SU-DHL-6 (cell line): ENCODE measurements at regions not wholly inside any gene's neighbourhood (a gene's known extent, or its start where the extent isn't known, plus 50 kb on each side); places are given as distances from the start of the nearest gene placed in this dataset.
"Not testable (repeated sequence)": the region's sequence is repeated elsewhere in the genome, so short reads cannot be mapped to it uniquely, and the experiment has no call there.

Source experiments
- H2AFZ ChIP-seq: fragments of 200-600 bp; sonication (generic); 2 replicates; pipeline ENCODE4 v1.6.1; 2014; ENCODE audit warnings: low read depth, mild to moderate bottlenecking, moderate library complexity, mixed read lengths, antibody characterized with exemption, low read length; ENCODE audit not compliant: severe bottlenecking
- H3F3A ChIP-seq: fragments of 200-600 bp; shearing (Covaris generic); 2 replicates; pipeline ENCODE4 v1.6.0; 2016; ENCODE audit warnings: antibody characterized with exemption, mild to moderate bottlenecking; ENCODE audit not compliant: insufficient read depth
- H3K27ac ChIP-seq: fragments of 200-600 bp; sonication (generic); 2 replicates; pipeline ENCODE4 v1.5.1; 2016; ENCODE audit warnings: low read depth, mild to moderate bottlenecking, low read length, moderate library complexity, mixed read lengths
- H3K27me3 ChIP-seq: fragments of 200-600 bp; sonication (generic), shearing (Covaris generic); 2 replicates; pipeline ENCODE4 v1.6.0; 2014; ENCODE audit warnings: mild to moderate bottlenecking, low read length
- H3K36me3 ChIP-seq: fragments of 200-600 bp; sonication (generic); 2 replicates; pipeline ENCODE4 v1.6.1; 2014; ENCODE audit warnings: mild to moderate bottlenecking, low read length, mixed read lengths
- H3K4me2 ChIP-seq: fragments of 300-600, 200-600 bp; shearing (Covaris generic), sonication (generic); 2 replicates; pipeline ENCODE4 v1.6.0; 2014; ENCODE audit warnings: low read length, low read depth, mild to moderate bottlenecking; ENCODE audit not compliant: poor library complexity, severe bottlenecking
- H3K4me3 ChIP-seq: fragments of 200-600 bp; sonication (generic); 2 replicates; pipeline ENCODE4 v1.5.1; 2014; ENCODE audit warnings: antibody characterized with exemption, low read length, mild to moderate bottlenecking, mixed read lengths; ENCODE audit not compliant: insufficient read depth, poor library complexity, severe bottlenecking
- H3K79me2 ChIP-seq: fragments of 200-600 bp; sonication (generic); 2 replicates; pipeline ENCODE4 v1.6.1; 2014; ENCODE audit warnings: mild to moderate bottlenecking, low read length, moderate library complexity; ENCODE audit not compliant: insufficient read depth
- H3K9ac ChIP-seq: fragments of 200-600 bp; sonication (generic); 2 replicates; pipeline ENCODE4 v1.7.0; 2014; ENCODE audit warnings: mild to moderate bottlenecking, low read length
- H3K9me2 ChIP-seq: fragments of 200-600 bp; sonication (generic); replicated peaks from 2 replicates; pipeline ENCODE4 v1.6.1; 2014; ENCODE audit warnings: low read length; ENCODE audit not compliant: insufficient read depth
- H3K9me3 ChIP-seq: fragments of 200-600 bp; sonication (generic); 2 replicates; pipeline ENCODE4 v1.6.1; 2014; ENCODE audit warnings: low read length, mixed read lengths; ENCODE audit not compliant: insufficient read depth
- H4K20me1 ChIP-seq: fragments of 200-600 bp; sonication (generic); 2 replicates; pipeline ENCODE4 v1.6.1; 2014; ENCODE audit warnings: low read depth, mild to moderate bottlenecking, antibody characterized with exemption, low read length, moderate library complexity, mixed read lengths
- EZH2phosphoT487 ChIP-seq: fragments of 200-600 bp; sonication (generic), shearing (Covaris generic); conservative IDR thresholded peaks from 2 replicates; pipeline ENCODE4 v1.6.1; 2018; ENCODE audit warnings: mild to moderate bottlenecking, antibody characterized with exemption, low read length, moderate library complexity, mixed read lengths
- TF ChIP-seq, protein P1 (sequence below): fragments of 200-600 bp; sonication (generic); IDR thresholded peaks from one replicate; pipeline ENCODE4 v1.5.1; 2017; ENCODE audit warnings: antibody characterized with exemption, mild to moderate bottlenecking, low read length, moderate library complexity; ENCODE audit not compliant: insufficient read depth, poor library complexity, severe bottlenecking

DNA sequence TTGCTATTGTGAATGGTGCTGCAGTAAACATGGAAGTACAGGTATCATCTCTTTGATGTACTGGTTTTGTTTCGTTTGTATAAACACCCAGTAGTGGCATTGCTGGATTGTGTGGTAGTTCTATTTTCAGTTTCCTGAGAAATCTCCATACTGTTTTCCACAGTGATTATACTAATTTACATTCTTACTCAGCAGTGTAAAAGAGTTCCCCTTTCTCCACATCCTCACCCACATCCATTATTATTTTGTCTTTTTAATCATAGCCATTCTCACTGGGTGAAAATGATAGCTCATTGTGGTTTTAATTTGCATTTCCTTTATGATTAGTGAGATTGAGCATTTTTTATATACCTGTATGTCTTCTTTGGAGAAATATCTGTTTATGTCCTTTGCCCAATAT lies 62.3 kb upstream of the PARP4 start:
- no peaks in the 10 kb centered on the region for H3K9me2 ChIP-seq
- H3K9me3 ChIP-seq, result no peaks in the 10 kb centered on the region
- no peak overlapping the region for H3K4me3 ChIP-seq
- no peak overlapping the region for H2AFZ ChIP-seq
- H3K4me2 ChIP-seq, result no peak overlapping the region
- H3F3A ChIP-seq, result no peaks in the 10 kb centered on the region
- no peak overlapping the region for H3K27ac ChIP-seq
- TF ChIP-seq, protein P1, sequence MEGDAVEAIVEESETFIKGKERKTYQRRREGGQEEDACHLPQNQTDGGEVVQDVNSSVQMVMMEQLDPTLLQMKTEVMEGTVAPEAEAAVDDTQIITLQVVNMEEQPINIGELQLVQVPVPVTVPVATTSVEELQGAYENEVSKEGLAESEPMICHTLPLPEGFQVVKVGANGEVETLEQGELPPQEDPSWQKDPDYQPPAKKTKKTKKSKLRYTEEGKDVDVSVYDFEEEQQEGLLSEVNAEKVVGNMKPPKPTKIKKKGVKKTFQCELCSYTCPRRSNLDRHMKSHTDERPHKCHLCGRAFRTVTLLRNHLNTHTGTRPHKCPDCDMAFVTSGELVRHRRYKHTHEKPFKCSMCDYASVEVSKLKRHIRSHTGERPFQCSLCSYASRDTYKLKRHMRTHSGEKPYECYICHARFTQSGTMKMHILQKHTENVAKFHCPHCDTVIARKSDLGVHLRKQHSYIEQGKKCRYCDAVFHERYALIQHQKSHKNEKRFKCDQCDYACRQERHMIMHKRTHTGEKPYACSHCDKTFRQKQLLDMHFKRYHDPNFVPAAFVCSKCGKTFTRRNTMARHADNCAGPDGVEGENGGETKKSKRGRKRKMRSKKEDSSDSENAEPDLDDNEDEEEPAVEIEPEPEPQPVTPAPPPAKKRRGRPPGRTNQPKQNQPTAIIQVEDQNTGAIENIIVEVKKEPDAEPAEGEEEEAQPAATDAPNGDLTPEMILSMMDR, result no peak
- TF ChIP-seq EZH2phosphoT487, result no peak
- H3K9ac ChIP-seq, result no peak overlapping the region
- H3K79me2 ChIP-seq, result no peaks in the 10 kb centered on the region
- H4K20me1 ChIP-seq, result no peaks in the 10 kb centered on the region
- no peaks in the 10 kb centered on the region for H3K36me3 ChIP-seq
- no peaks in the 10 kb centered on the region for H3K27me3 ChIP-seq

DNA sequence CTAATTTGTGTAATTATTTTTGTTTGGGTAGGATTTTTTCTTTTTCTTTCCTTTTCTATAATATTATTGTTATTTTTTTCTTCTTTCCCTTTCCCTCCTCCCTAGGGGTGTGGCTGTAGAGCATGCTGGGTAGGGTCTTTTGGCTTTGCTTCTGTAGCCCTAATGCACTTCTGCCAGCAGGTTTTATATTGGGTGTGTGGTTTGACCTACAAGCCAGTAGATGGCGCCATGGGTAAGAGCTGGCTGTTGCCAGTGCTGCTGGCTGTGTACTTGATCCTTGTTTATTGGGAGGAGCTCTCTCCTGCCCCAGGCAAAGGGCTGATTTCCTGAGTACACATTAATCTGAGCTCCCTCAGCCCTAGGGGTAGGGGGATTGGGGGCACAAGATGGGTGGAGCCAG lies 67.7 kb upstream of the PARP4 start:
- not testable (repeated sequence) for H3K9ac ChIP-seq, H3K9me2 ChIP-seq, H4K20me1 ChIP-seq, H3K27me3 ChIP-seq, H3K27ac ChIP-seq, H3K36me3 ChIP-seq, H3K79me2 ChIP-seq, H3F3A ChIP-seq, H3K4me3 ChIP-seq, H3K4me2 ChIP-seq, H2AFZ ChIP-seq, H3K9me3 ChIP-seq

DNA sequence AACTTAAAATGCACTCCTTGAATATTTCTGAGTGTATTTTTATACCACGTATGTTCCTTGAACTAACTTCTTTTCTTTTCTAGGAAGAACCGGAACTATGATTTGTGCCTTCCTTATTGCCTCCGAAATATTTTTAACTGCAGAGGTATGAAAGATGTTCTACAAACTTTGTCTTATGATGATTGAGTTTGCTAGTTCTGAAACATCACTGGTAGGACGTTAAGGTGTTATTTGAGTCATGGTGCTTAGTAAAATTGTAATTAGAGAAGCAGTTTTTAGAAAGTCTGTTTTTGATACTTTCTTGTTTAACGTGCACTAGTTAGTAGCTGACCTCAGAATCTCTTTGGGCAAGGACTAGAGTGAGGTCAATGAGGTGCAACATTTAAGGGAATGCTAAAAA lies 69.0 kb upstream of the PARP4 start:
- H2AFZ ChIP-seq, H3K27ac ChIP-seq, H3K27me3 ChIP-seq, H3K4me2 ChIP-seq, H3K9me2 ChIP-seq, H3F3A ChIP-seq, H3K9ac ChIP-seq, H3K4me3 ChIP-seq, H3K79me2 ChIP-seq, H3K36me3 ChIP-seq, H3K9me3 ChIP-seq, H4K20me1 ChIP-seq: not testable (repeated sequence)

DNA sequence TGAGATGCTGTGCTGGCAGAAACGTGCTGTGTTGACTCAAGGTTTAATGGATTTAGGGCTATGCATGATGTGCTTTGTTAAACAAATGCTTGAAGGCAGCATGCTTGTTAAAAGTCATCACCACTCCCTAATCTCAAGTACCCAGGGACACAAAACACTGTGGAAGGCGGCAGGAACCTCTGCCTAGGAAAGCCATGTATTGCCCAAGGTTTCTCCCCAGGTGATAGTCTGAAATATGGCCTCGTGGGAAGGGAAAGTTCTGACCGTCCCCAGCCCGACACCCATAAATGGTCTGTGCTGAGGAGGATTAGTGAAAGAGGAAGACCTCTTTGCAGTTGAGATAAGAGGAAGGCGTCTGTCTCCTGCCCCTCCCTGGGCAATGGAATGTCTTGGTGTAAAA lies 79.1 kb upstream of the PARP4 start:
- H3K79me2 ChIP-seq, H3K27me3 ChIP-seq, H4K20me1 ChIP-seq, H3F3A ChIP-seq, H2AFZ ChIP-seq, H3K9ac ChIP-seq, H3K9me3 ChIP-seq, H3K27ac ChIP-seq, H3K9me2 ChIP-seq, H3K36me3 ChIP-seq, H3K4me3 ChIP-seq, H3K4me2 ChIP-seq: not testable (repeated sequence)

DNA sequence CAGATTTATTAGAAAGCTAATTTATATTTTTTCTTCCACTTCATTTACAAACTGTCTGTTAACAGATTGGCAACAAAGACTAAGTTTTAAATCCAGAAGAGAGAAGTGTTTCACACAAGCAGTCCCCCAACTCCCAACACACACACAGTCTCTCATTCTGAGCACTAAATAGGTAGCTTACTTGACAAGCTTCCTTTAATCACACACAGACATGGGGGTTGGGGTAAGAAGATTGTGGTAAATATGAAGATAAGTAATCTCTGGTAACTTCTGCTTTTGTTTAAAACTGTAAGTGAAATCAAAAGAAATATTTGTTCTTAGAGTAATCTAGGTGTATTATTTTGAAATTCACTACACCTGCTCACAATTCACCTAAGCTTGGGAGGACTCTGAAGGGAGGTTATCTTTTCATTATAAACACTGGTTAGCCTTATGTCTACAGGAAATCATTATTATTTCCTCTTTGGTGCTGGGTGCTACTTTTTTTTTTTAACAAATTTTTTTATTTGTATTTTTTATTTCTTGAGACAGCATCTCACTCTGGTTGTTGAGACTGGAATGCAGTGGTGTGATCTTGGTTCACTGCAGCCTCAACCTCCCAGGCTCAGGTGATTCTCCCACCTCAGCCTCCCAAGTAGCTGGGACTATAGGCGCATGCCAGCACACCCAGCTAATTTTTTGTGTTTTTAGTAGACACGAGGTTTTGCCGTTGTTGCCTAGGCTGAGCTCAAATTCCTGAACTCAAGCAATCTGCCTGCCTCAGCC lies 82.1 kb upstream of the ATP12A start:
- H3K79me2 ChIP-seq, H3K4me2 ChIP-seq, H3K9me3 ChIP-seq, H4K20me1 ChIP-seq, H3F3A ChIP-seq, H3K9me2 ChIP-seq, H3K27ac ChIP-seq, H3K36me3 ChIP-seq, H3K27me3 ChIP-seq, H2AFZ ChIP-seq, H3K9ac ChIP-seq, H3K4me3 ChIP-seq: not testable (repeated sequence)

DNA sequence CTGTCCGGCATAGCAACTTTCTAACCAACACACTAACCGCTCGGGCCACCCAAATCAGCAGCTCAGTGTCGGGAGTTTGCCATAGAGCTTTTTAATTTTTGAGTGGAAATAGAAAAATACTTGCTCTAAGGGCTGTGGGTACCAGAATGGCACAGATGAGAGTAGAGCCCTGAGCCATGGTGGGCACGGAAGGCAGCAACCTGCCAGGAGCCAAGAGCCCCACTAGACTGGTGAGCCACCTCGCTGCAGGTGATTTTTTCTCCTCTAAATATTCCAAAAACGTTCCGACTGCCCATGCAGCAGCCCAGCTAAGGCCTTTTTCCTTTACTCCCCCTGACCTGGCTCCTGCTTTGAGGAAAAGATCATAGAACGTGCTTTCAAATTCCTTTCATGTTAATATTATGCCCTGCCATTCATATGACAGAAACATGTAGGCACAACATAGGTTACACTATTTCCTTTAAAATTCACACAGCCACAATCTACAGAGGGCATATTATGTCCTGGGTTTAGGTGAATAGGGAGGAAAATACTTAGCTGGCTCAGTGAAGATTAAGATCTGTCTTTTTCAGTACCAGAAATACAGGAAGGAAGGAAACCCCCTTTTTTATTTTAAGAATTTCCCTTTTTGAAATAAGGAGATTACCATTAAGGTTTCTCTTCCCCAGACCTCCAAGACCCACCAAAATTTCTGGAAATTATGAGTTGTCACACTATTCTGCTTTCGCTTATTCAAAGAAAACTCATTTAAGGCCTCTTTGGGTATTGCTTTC lies 81.0 kb upstream of the ATP12A start:
- not testable (repeated sequence) for H3K27me3 ChIP-seq, H3K79me2 ChIP-seq, H3K9ac ChIP-seq, H3K27ac ChIP-seq, H3K4me2 ChIP-seq, H3K4me3 ChIP-seq, H2AFZ ChIP-seq, H3F3A ChIP-seq, H3K36me3 ChIP-seq, H3K9me3 ChIP-seq, H4K20me1 ChIP-seq, H3K9me2 ChIP-seq
